HG03521 (cell line): ENCODE measurements at regions not wholly inside any gene's neighbourhood (a gene's known extent, or its start where the extent isn't known, plus 50 kb on each side); places are given as distances from the start of the nearest gene placed in this dataset.
"Not testable (repeated sequence)": the region's sequence is repeated elsewhere in the genome, so short reads cannot be mapped to it uniquely, and the experiment has no call there.

ENCODE experiments used
- ATAC-seq: cut with Tn5 transposase; IDR thresholded peaks from one replicate; pipeline ENCODE4 v1.9.1; 2021; ENCODE audit warnings: mild to moderate bottlenecking, moderate library complexity; ENCODE audit not compliant: unreplicated experiment

GRCh38 chr9:85792057-85792456 is 50.3 kb upstream of the AGTPBP1 start:
- not testable (repeated sequence) for ATAC-seq

GRCh38 chr9:85802978-85803695 is 61.4 kb upstream of the AGTPBP1 start:
- not testable (repeated sequence) for ATAC-seq

- not testable (repeated sequence) for ATAC-seq
Measured at GRCh38 chr9:85804847-85805133, 63.0 kb upstream of the AGTPBP1 start.

GRCh38 chr9:85805134-85806005 is 63.6 kb upstream of the AGTPBP1 start:
- peak; percentile 73 for ATAC-seq

GRCh38 chr9:85808329-85808728 is 66.6 kb upstream of the AGTPBP1 start:
- ATAC-seq = not testable (repeated sequence)

GRCh38 chr9:85813388-85813787 is 71.6 kb upstream of the AGTPBP1 start:
- not testable (repeated sequence) for ATAC-seq

GRCh38 chr9:85814800-85815199 is 73.0 kb upstream of the AGTPBP1 start:
- ATAC-seq = not testable (repeated sequence)

GRCh38 chr9:85818971-85819370 is 77.2 kb upstream of the AGTPBP1 start:
- ATAC-seq = not testable (repeated sequence)

- not testable (repeated sequence) for ATAC-seq
Measured at GRCh38 chr9:85820598-85820997, 78.8 kb upstream of the AGTPBP1 start.

- not testable (repeated sequence) for ATAC-seq
Measured at GRCh38 chr9:85824949-85825348, 83.2 kb upstream of the AGTPBP1 start.

- ATAC-seq = not testable (repeated sequence)
Measured at GRCh38 chr9:85834591-85834990, 92.8 kb upstream of the AGTPBP1 start.

GRCh38 chr9:85843949-85844348 is 97.0 kb upstream of the NAA35 start:
- not testable (repeated sequence) for ATAC-seq

GRCh38 chr9:85847782-85848181 is 93.2 kb upstream of the NAA35 start:
- ATAC-seq = not testable (repeated sequence)

- ATAC-seq = no peak
Measured at GRCh38 chr9:85858056-85858750, 82.7 kb upstream of the NAA35 start.

- ATAC-seq = no peak
Measured at GRCh38 chr9:85859765-85860164, 81.2 kb upstream of the NAA35 start.

GRCh38 chr9:85861882-85862281 is 79.1 kb upstream of the NAA35 start:
- ATAC-seq = not testable (repeated sequence)

- no peak for ATAC-seq
Measured at GRCh38 chr9:85863875-85864274, 77.1 kb upstream of the NAA35 start.

GRCh38 chr9:85871008-85871407 is 69.9 kb upstream of the NAA35 start:
- ATAC-seq = no peak

GRCh38 chr9:85871683-85872082 is 69.3 kb upstream of the NAA35 start:
- not testable (repeated sequence) for ATAC-seq

GRCh38 chr9:85872463-85872862 is 68.5 kb upstream of the NAA35 start:
- ATAC-seq = no peak

- no peak for ATAC-seq
Measured at GRCh38 chr9:85876628-85877027, 64.3 kb upstream of the NAA35 start.
